HEK293T (cell line): ENCODE measurements at regions not wholly inside any gene's neighbourhood (a gene's known extent, or its start where the extent isn't known, plus 50 kb on each side); places are given as distances from the start of the nearest gene placed in this dataset.

Experiments used
- BHLHE40 ChIP-seq: fragments of 450-650 bp; IDR thresholded peaks from 2 replicates; pipeline ENCODE4 v1.6.1; 2016; ENCODE audit warnings: mild to moderate bottlenecking, moderate library complexity, borderline replicate concordance
- CTBP1 ChIP-seq: fragments of 450-650 bp; IDR thresholded peaks from 2 replicates; pipeline ENCODE4 v1.6.1; 2016; ENCODE audit warnings: borderline replicate concordance
- FOXK2 ChIP-seq: fragments of 450-650 bp; IDR thresholded peaks from 2 replicates; pipeline ENCODE4 v1.6.1; 2016; ENCODE audit warnings: mild to moderate bottlenecking
- FOXM1 ChIP-seq: fragments of 450-650 bp; IDR thresholded peaks from 2 replicates; pipeline ENCODE4 v1.6.1; 2017; ENCODE audit warnings: mild to moderate bottlenecking, borderline replicate concordance
- NFRKB ChIP-seq: fragments of 450-650 bp; IDR thresholded peaks from 2 replicates; pipeline ENCODE4 v1.6.1; 2016; ENCODE audit warnings: mild to moderate bottlenecking, moderate library complexity
- SP1 ChIP-seq: fragments of 450-650 bp; IDR thresholded peaks from 2 replicates; pipeline ENCODE4 v1.6.1; 2017
- SUZ12 ChIP-seq: fragments of 450-650 bp; IDR thresholded peaks from 2 replicates; pipeline ENCODE4 v1.6.1; 2016; ENCODE audit warnings: mild to moderate bottlenecking
- ZNF384 ChIP-seq: fragments of 450-650 bp; IDR thresholded peaks from 2 replicates; pipeline ENCODE4 v1.6.1; 2016

DNA sequence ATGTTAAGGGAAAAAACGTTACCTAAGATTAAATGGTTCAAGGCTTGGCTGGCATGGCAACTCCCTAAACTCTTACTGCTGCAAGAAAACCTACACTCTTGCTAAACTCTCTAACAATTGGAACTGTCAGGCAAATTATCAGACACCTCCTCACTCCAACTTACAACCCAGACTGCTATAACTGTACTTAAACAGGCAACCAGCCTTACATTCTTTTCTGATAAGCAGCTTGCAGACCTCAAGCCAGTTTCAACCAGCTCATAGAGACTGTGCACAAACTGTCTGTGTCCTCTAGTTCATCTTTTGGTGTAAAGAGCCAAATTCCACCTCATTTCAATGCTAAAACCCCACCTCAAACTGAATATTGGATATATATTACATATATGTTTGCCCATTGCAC is 504.9 kb downstream of the UBE2NL start:
- TF ChIP-seq FOXK2 (no peak), ZNF384 (no peak), NFRKB (no peak), BHLHE40 (no peak), SUZ12 (no peak), CTBP1 (no peak), FOXM1 (no peak), SP1 (no peak)
